Uterus (tissue), 3 donors: ENCODE measurements at regions not wholly inside any gene's neighbourhood (a gene's known extent, or its start where the extent isn't known, plus 50 kb on each side); places are given as distances from the start of the nearest gene placed in this dataset.

Source experiments
- DNase-seq, 2 donors: peaks; one replicate each; pipeline ENCODE4 v3.0.0-alpha.2; 2019 to 2020
- H3K27ac ChIP-seq, 2 donors: fragments of 200-600 bp; sonication (generic); 1 replicate in 1 of 2; 2 replicates in 1 of 2; pipeline ENCODE4 v1.5.1; 2016 to 2018
- H3K27me3 ChIP-seq, 2 donors: fragments of 200-600 bp; sonication (generic); one replicate each; pipeline ENCODE4 v1.5.1; 2018 to 2019; ENCODE audit warnings: control low read depth in 1 of 2
- H3K36me3 ChIP-seq, 2 donors: fragments of 200-600 bp; sonication (generic); one replicate each; pipeline ENCODE4 v1.5.1; 2019; ENCODE audit warnings: control low read depth in 1 of 2
- H3K4me1 ChIP-seq, 2 donors: fragments of 200-600 bp; sonication (generic); one replicate each; pipeline ENCODE4 v1.5.1; 2018 to 2019; ENCODE audit warnings: control low read depth in 1 of 2
- H3K4me3 ChIP-seq, 2 donors: fragments of 200-600 bp; sonication (generic); 1 replicate in 1 of 2; 2 replicates in 1 of 2; pipeline ENCODE4 v1.5.1; 2018 to 2019; ENCODE audit warnings: mild to moderate bottlenecking in 1 of 2
- H3K9me3 ChIP-seq, 2 donors: fragments of 200-600 bp; sonication (generic); one replicate each; pipeline ENCODE4 v1.5.1; 2019; ENCODE audit warnings: control low read depth in 1 of 2
- CTCF ChIP-seq, 4 experiments: fragments of 200-600 bp in 2 of 4; fragments of 450-650 bp in 2 of 4; sonication (generic) in 2 of 4; IDR thresholded peaks; one replicate each; pipeline ENCODE4 v1.5.1; 2016 to 2019; ENCODE audit warnings: antibody characterized with exemption in 4 of 4, mild to moderate bottlenecking in 2 of 4, moderate library complexity in 1 of 4
- POLR2A ChIP-seq, 2 donors: fragments of 450-650 bp; IDR thresholded peaks; one replicate each; pipeline ENCODE4 v1.6.1; 2016; ENCODE audit warnings: antibody characterized with exemption in 2 of 2, mild to moderate bottlenecking in 1 of 2, moderate library complexity in 1 of 2
- intact Hi-C: fragments of 100-400 bp; cut with DNase I; formaldehyde crosslinking; loops from one replicate; pipeline ENCODE4 v1.15.1; 2023; ENCODE audit warnings: low total_unique reads
- donor health status: DM: yes; HTN: yes; CAD: no.

- DNase-seq: no peak
- no peak overlapping the region for H3K4me3 ChIP-seq
- intact Hi-C loops: no loop called here
- H3K27ac ChIP-seq: no peak overlapping the region
- TF ChIP-seq POLR2A (IDR thresholded peaks at IDR 0.05) (no peak), CTCF (IDR thresholded peaks at IDR 0.05) (no peak)
- no peaks in the 10 kb centered on the region for H3K4me1 ChIP-seq
- no peaks in the 10 kb centered on the region for H3K27me3 ChIP-seq
- H3K9me3 ChIP-seq: no peaks in the 10 kb centered on the region
- no peaks in the 10 kb centered on the region for H3K36me3 ChIP-seq
Measured at GRCh38 chr4:123327846-123328429, 68.7 kb upstream of the SPRY1 start.

- no peak for TF ChIP-seq POLR2A (IDR thresholded peaks at IDR 0.05)
- TF ChIP-seq CTCF (IDR thresholded peaks at IDR 0.05): no peak
- no peak for DNase-seq
- Histone ChIP-seq H3K9me3 (no peaks in the 10 kb centered on the region), H3K27me3 (no peaks in the 10 kb centered on the region), H3K4me3 (no peak overlapping the region), H3K27ac (peak overlapping the region; percentile 24 to 66), H3K4me1 (no peaks in the 10 kb centered on the region), H3K36me3 (no peaks in the 10 kb centered on the region)
- intact Hi-C loops: no loop called here
Measured at GRCh38 chr4:123338715-123339114, 57.9 kb upstream of the SPRY1 start.

- Histone ChIP-seq H3K9me3 (no peaks in the 10 kb centered on the region), H3K27me3 (no peaks in the 10 kb centered on the region), H3K36me3 (no peaks in the 10 kb centered on the region), H3K27ac (peak overlapping the region; percentile 45 to 66), H3K4me3 (no peak overlapping the region), H3K4me1 (no peaks in the 10 kb centered on the region)
- intact Hi-C loops: no loop called here
- DNase-seq: peak in 1 of 2 donors; percentile 26
- TF ChIP-seq CTCF (IDR thresholded peaks at IDR 0.05): no peak
- no peak for TF ChIP-seq POLR2A (IDR thresholded peaks at IDR 0.05)
Measured at GRCh38 chr4:123339507-123340380, 56.9 kb upstream of the SPRY1 start.

- intact Hi-C loops: no loop called here
- DNase-seq: peak in 1 of 2 donors; percentile 26
Measured at GRCh38 chr4:123340381-123340701, 56.3 kb upstream of the SPRY1 start.

More at GRCh38 chr4:123340381-123340701, 56.3 kb upstream of the SPRY1 start:
- H3K4me1 ChIP-seq: no peaks in the 10 kb centered on the region
- H3K36me3 ChIP-seq: no peaks in the 10 kb centered on the region
- no peaks in the 10 kb centered on the region for H3K9me3 ChIP-seq
- TF ChIP-seq CTCF (IDR thresholded peaks at IDR 0.05): no peak
- no peaks in the 10 kb centered on the region for H3K27me3 ChIP-seq
- H3K4me3 ChIP-seq: no peak overlapping the region
- H3K27ac ChIP-seq: peak overlapping the region; percentile 56 to 66
